ENCODE measurements at regions not wholly inside any gene's neighbourhood (a gene's known extent, or its start where the extent isn't known, plus 50 kb on each side); places are given as distances from the start of the nearest gene placed in this dataset.

- no peaks in the 10 kb centered on the region for H3K4me1 Mint-ChIP-seq
- Histone ChIP-seq H3K36me3 (ENCODE audit: control insufficient read depth in 2 of 2, extremely low read depth in 1 of 2, insufficient read depth in 1 of 2, low read length in 1 of 2) (no peaks in the 10 kb centered on the region), H3K4me3 (ENCODE audit: control insufficient read depth in 1 of 2, extremely low read depth in 1 of 2, low read length in 1 of 2) (no peak overlapping the region), H3K27ac (ENCODE audit: low read length) (no peak overlapping the region), H3K27me3 (replicated peaks in 1 of 2; ENCODE audit: control insufficient read depth in 2 of 2, extremely low read depth in 1 of 2, insufficient read depth in 2 of 2, low read length in 1 of 2) (no peaks in the 10 kb centered on the region), H3K4me1 (ENCODE audit: control insufficient read depth in 1 of 2, extremely low read depth in 1 of 2, insufficient read depth in 2 of 2, low read length in 2 of 2) (no peaks in the 10 kb centered on the region), H3K9me3 (no peaks in the 10 kb centered on the region)
- POLR2A ChIA-PET, result no interaction called here
- no peak overlapping the region for H3K27ac Mint-ChIP-seq
- H3K27me3 Mint-ChIP-seq, result peaks cover 2 to 7% of the 10 kb centered on the region in 2 donors
- ATAC-seq (replicated peaks in 1 of 4), result no peak
- H3K9me3 Mint-ChIP-seq, result no peaks in the 10 kb centered on the region
- no peak for DNase-seq
- H3K4me3 Mint-ChIP-seq, result no peak overlapping the region
- 90% methylated on average over 2 of the region's 5 CpGs for WGBS (ENCODE audit: insufficient coverage)
- CTCF ChIA-PET, result no interaction called here
- no peaks in the 10 kb centered on the region for H3K36me3 Mint-ChIP-seq
Measured at GRCh38 chr16:81164958-81165357, 68.8 kb upstream of the GCSH start.

GRCh38 chr16:81164481-81164880 is 68.3 kb upstream of the GCSH start:
- Histone ChIP-seq H3K27ac (ENCODE audit: low read length) (no peak overlapping the region), H3K4me1 (ENCODE audit: control insufficient read depth in 1 of 2, extremely low read depth in 1 of 2, insufficient read depth in 2 of 2, low read length in 2 of 2) (no peaks in the 10 kb centered on the region), H3K4me3 (ENCODE audit: control insufficient read depth in 1 of 2, extremely low read depth in 1 of 2, low read length in 1 of 2) (no peak overlapping the region), H3K27me3 (replicated peaks in 1 of 2; ENCODE audit: control insufficient read depth in 2 of 2, extremely low read depth in 1 of 2, insufficient read depth in 2 of 2, low read length in 1 of 2) (peaks cover 0 to 4% of the 10 kb centered on the region in 2 experiments), H3K36me3 (ENCODE audit: control insufficient read depth in 2 of 2, extremely low read depth in 1 of 2, insufficient read depth in 1 of 2, low read length in 1 of 2) (no peaks in the 10 kb centered on the region), H3K9me3 (no peaks in the 10 kb centered on the region)
- Mint-ChIP-seq H3K36me3 (no peaks in the 10 kb centered on the region), H3K27ac (no peak overlapping the region), H3K4me3 (no peak overlapping the region), H3K9me3 (no peaks in the 10 kb centered on the region), H3K4me1 (no peaks in the 10 kb centered on the region), H3K27me3 (peaks cover 0 to 7% of the 10 kb centered on the region in 2 donors)
- no peak for DNase-seq
- ATAC-seq (replicated peaks in 1 of 4), result no peak
- WGBS (ENCODE audit: insufficient coverage), result no CpG with 5 or more reads among the region's 11 CpGs
- ChIA-PET CTCF (no interaction called here), POLR2A (no interaction called here)

- no peak overlapping the region for H3K4me3 ChIP-seq (ENCODE audit: control insufficient read depth in 1 of 2, extremely low read depth in 1 of 2, low read length in 1 of 2)
- Mint-ChIP-seq H3K36me3 (no peaks in the 10 kb centered on the region), H3K27ac (no peak overlapping the region), H3K9me3 (no peaks in the 10 kb centered on the region), H3K4me3 (no peak overlapping the region), H3K27me3 (peaks cover 3 to 4% of the 10 kb centered on the region in 2 donors), H3K4me1 (no peaks in the 10 kb centered on the region)
- ChIA-PET POLR2A (no interaction called here), CTCF (no interaction called here)
- DNase-seq (no peak), ATAC-seq (replicated peaks in 1 of 4) (no peak)
- no peaks in the 10 kb centered on the region for H3K4me1 ChIP-seq (ENCODE audit: control insufficient read depth in 1 of 2, extremely low read depth in 1 of 2, insufficient read depth in 2 of 2, low read length in 2 of 2)
- H3K27me3 ChIP-seq (replicated peaks in 1 of 2; ENCODE audit: control insufficient read depth in 2 of 2, extremely low read depth in 1 of 2, insufficient read depth in 2 of 2, low read length in 1 of 2), result peaks cover 0 to 6% of the 10 kb centered on the region in 2 experiments
- no peaks in the 10 kb centered on the region for H3K36me3 ChIP-seq (ENCODE audit: control insufficient read depth in 2 of 2, extremely low read depth in 1 of 2, insufficient read depth in 1 of 2, low read length in 1 of 2)
- H3K9me3 ChIP-seq, result no peaks in the 10 kb centered on the region
- WGBS (ENCODE audit: insufficient coverage), result 90% methylated on average over 7 of the region's 9 CpGs
- H3K27ac ChIP-seq (ENCODE audit: low read length), result no peak overlapping the region
Measured at GRCh38 chr16:81163671-81164070, 67.5 kb upstream of the GCSH start.

- Mint-ChIP-seq H3K36me3 (no peaks in the 10 kb centered on the region), H3K9me3 (no peaks in the 10 kb centered on the region), H3K27ac (no peak overlapping the region), H3K4me3 (no peak overlapping the region), H3K27me3 (peaks cover 4 to 8% of the 10 kb centered on the region in 2 donors), H3K4me1 (no peaks in the 10 kb centered on the region)
- Histone ChIP-seq H3K4me1 (ENCODE audit: control insufficient read depth in 1 of 2, extremely low read depth in 1 of 2, insufficient read depth in 2 of 2, low read length in 2 of 2) (no peaks in the 10 kb centered on the region), H3K4me3 (ENCODE audit: control insufficient read depth in 1 of 2, extremely low read depth in 1 of 2, low read length in 1 of 2) (no peak overlapping the region), H3K27ac (ENCODE audit: low read length) (no peak overlapping the region), H3K27me3 (replicated peaks in 1 of 2; ENCODE audit: control insufficient read depth in 2 of 2, extremely low read depth in 1 of 2, insufficient read depth in 2 of 2, low read length in 1 of 2) (peaks cover 0 to 13% of the 10 kb centered on the region in 2 experiments), H3K9me3 (no peaks in the 10 kb centered on the region), H3K36me3 (ENCODE audit: control insufficient read depth in 2 of 2, extremely low read depth in 1 of 2, insufficient read depth in 1 of 2, low read length in 1 of 2) (no peaks in the 10 kb centered on the region)
- ChIA-PET CTCF (no interaction called here), POLR2A (no interaction called here)
- no peak for DNase-seq
- ATAC-seq (replicated peaks in 1 of 4), result no peak
- 87% methylated on average over 5 of the region's 6 CpGs for WGBS (ENCODE audit: insufficient coverage)
Measured at GRCh38 chr16:81158964-81159363, 62.8 kb upstream of the GCSH start.

- Mint-ChIP-seq H3K9me3 (no peaks in the 10 kb centered on the region), H3K4me3 (no peak overlapping the region), H3K27ac (no peak overlapping the region), H3K27me3 (peaks cover 4 to 8% of the 10 kb centered on the region in 2 donors), H3K36me3 (no peaks in the 10 kb centered on the region), H3K4me1 (no peaks in the 10 kb centered on the region)
- ChIA-PET CTCF (interaction anchor here in 1 of 2 donors (0.7 kb wide), 1 partner anchor 26 kb away, joined by 3 read pairs; no protein-coding TSS in a partner anchor), POLR2A (no interaction called here)
- H3K36me3 ChIP-seq (ENCODE audit: control insufficient read depth in 2 of 2, extremely low read depth in 1 of 2, insufficient read depth in 1 of 2, low read length in 1 of 2), result no peaks in the 10 kb centered on the region
- DNase-seq (no peak), ATAC-seq (replicated peaks in 1 of 4) (no peak)
- peaks cover 0 to 25% of the 10 kb centered on the region in 2 experiments for H3K27me3 ChIP-seq (replicated peaks in 1 of 2; ENCODE audit: control insufficient read depth in 2 of 2, extremely low read depth in 1 of 2, insufficient read depth in 2 of 2, low read length in 1 of 2)
- H3K4me1 ChIP-seq (ENCODE audit: control insufficient read depth in 1 of 2, extremely low read depth in 1 of 2, insufficient read depth in 2 of 2, low read length in 2 of 2), result no peaks in the 10 kb centered on the region
- WGBS (ENCODE audit: insufficient coverage), result 67% methylated on average over 9 of the region's 10 CpGs
- no peak overlapping the region for H3K27ac ChIP-seq (ENCODE audit: low read length)
- no peak overlapping the region for H3K4me3 ChIP-seq (ENCODE audit: control insufficient read depth in 1 of 2, extremely low read depth in 1 of 2, low read length in 1 of 2)
- no peaks in the 10 kb centered on the region for H3K9me3 ChIP-seq
Measured at GRCh38 chr16:81155769-81156168, 59.6 kb upstream of the GCSH start.

GRCh38 chr16:81151648-81152310 is 55.6 kb upstream of the GCSH start:
- Histone ChIP-seq H3K27ac (ENCODE audit: low read length) (no peak overlapping the region), H3K27me3 (replicated peaks in 1 of 2; ENCODE audit: control insufficient read depth in 2 of 2, extremely low read depth in 1 of 2, insufficient read depth in 2 of 2, low read length in 1 of 2) (peaks cover 0 to 34% of the 10 kb centered on the region in 2 experiments), H3K9me3 (no peaks in the 10 kb centered on the region), H3K36me3 (ENCODE audit: control insufficient read depth in 2 of 2, extremely low read depth in 1 of 2, insufficient read depth in 1 of 2, low read length in 1 of 2) (no peaks in the 10 kb centered on the region), H3K4me1 (ENCODE audit: control insufficient read depth in 1 of 2, extremely low read depth in 1 of 2, insufficient read depth in 2 of 2, low read length in 2 of 2) (no peaks in the 10 kb centered on the region), H3K4me3 (ENCODE audit: control insufficient read depth in 1 of 2, extremely low read depth in 1 of 2, low read length in 1 of 2) (no peak overlapping the region)
- Mint-ChIP-seq H3K4me3 (no peak overlapping the region), H3K9me3 (no peaks in the 10 kb centered on the region), H3K27ac (no peak overlapping the region), H3K4me1 (no peaks in the 10 kb centered on the region), H3K36me3 (no peaks in the 10 kb centered on the region), H3K27me3 (peaks cover 10% of the 10 kb centered on the region in 2 donors)
- CTCF ChIA-PET, result no interaction called here
- no peak for ATAC-seq (replicated peaks in 1 of 4)
- DNase-seq, result no peak
- POLR2A ChIA-PET, result no interaction called here
- 63% methylated on average over 6 of the region's 13 CpGs for WGBS (ENCODE audit: insufficient coverage)

- Mint-ChIP-seq H3K4me3 (no peak overlapping the region), H3K27ac (no peak overlapping the region), H3K36me3 (no peaks in the 10 kb centered on the region), H3K27me3 (peaks cover 12 to 15% of the 10 kb centered on the region in 2 donors), H3K9me3 (no peaks in the 10 kb centered on the region), H3K4me1 (no peaks in the 10 kb centered on the region)
- ChIA-PET CTCF (no interaction called here), POLR2A (no interaction called here)
- Histone ChIP-seq H3K4me1 (ENCODE audit: control insufficient read depth in 1 of 2, extremely low read depth in 1 of 2, insufficient read depth in 2 of 2, low read length in 2 of 2) (no peaks in the 10 kb centered on the region), H3K4me3 (ENCODE audit: control insufficient read depth in 1 of 2, extremely low read depth in 1 of 2, low read length in 1 of 2) (no peak overlapping the region), H3K27me3 (replicated peaks in 1 of 2; ENCODE audit: control insufficient read depth in 2 of 2, extremely low read depth in 1 of 2, insufficient read depth in 2 of 2, low read length in 1 of 2) (peaks cover 0 to 40% of the 10 kb centered on the region in 2 experiments), H3K9me3 (no peaks in the 10 kb centered on the region), H3K36me3 (ENCODE audit: control insufficient read depth in 2 of 2, extremely low read depth in 1 of 2, insufficient read depth in 1 of 2, low read length in 1 of 2) (no peaks in the 10 kb centered on the region), H3K27ac (ENCODE audit: low read length) (no peak overlapping the region)
- DNase-seq (no peak), ATAC-seq (replicated peaks in 1 of 4) (no peak)
- 97% methylated on average over 8 of the region's 10 CpGs for WGBS (ENCODE audit: insufficient coverage)
Measured at GRCh38 chr16:81149614-81150013, 53.4 kb upstream of the GCSH start.

All from T-cell (primary cell).